ENCODE measurements at regions not wholly inside any gene's neighbourhood (a gene's known extent, or its start where the extent isn't known, plus 50 kb on each side); places are given as distances from the start of the nearest gene placed in this dataset.
A peak's percentile ranks its signal among the peaks of the same experiment; 100 is the strongest.

- Histone ChIP-seq H3K27ac (no peak overlapping the region), H3K9me3 (no peaks in the 10 kb centered on the region), H3K4me3 (no peak overlapping the region), H3K4me1 (no peaks in the 10 kb centered on the region), H3K4me2 (no peak overlapping the region)
- ChIA-PET POLR2A (no interaction called here), CTCF (no interaction called here)
- no peak for DNase-seq (ENCODE audit: low read depth in 1 of 2, low spot score in 1 of 2)
- ATAC-seq: no peak
- TF ChIP-seq FOSB (CRISPR knock-in tag; IDR thresholded peaks at IDR 0.05): no peak
- TF ChIP-seq NFE2L2 (conservative IDR thresholded peaks at IDR 0.05; ENCODE audit: low read length): no peak
- no peak for TF ChIP-seq ZC3H11A (IDR thresholded peaks at IDR 0.05)
- TF ChIP-seq CBX2 (IDR thresholded peaks at IDR 0.05; ENCODE audit: borderline replicate concordance, low read depth): no peak
- TF ChIP-seq POLR2A (IDR thresholded peaks at IDR 0.05; ENCODE audit: low read length): no peak
- TF ChIP-seq EP300 (IDR thresholded peaks at IDR 0.05): no peak
- TF ChIP-seq HMGXB4 (CRISPR knock-in tag; IDR thresholded peaks at IDR 0.05; ENCODE audit: borderline replicate concordance): no peak
- TF ChIP-seq HDAC2 (IDR thresholded peaks at IDR 0.05): no peak
- TF ChIP-seq HES2 (IDR thresholded peaks at IDR 0.05): no peak
- no peak for TF ChIP-seq ZSCAN20 (CRISPR knock-in tag; IDR thresholded peaks at IDR 0.05)
- TF ChIP-seq CHD2 (IDR thresholded peaks at IDR 0.05; ENCODE audit: low read length, partially characterized antibody): no peak
- no peak for TF ChIP-seq MYC (IDR thresholded peaks at IDR 0.05; ENCODE audit: borderline replicate concordance, low read length)
- FAIRE-seq: peak; percentile 51
- WGBS (ENCODE audit: missing lambda C conversion rate): 58% methylated on average over 7 of the region's 7 CpGs
Measured at GRCh38 chr15:53165988-53166683, 376.0 kb upstream of the ONECUT1 start.

- Histone ChIP-seq H3K4me1 (no peaks in the 10 kb centered on the region; the same call in 2 of the 3 replicates), H3K4me3 (no peak overlapping the region), H3K27ac (no peak overlapping the region), H3K4me2 (no peak overlapping the region), H3K9me3 (no peaks in the 10 kb centered on the region)
- 13% methylated on average over 3 of the region's 3 CpGs for WGBS (ENCODE audit: missing lambda C conversion rate)
- ChIA-PET CTCF (no interaction called here), POLR2A (no interaction called here)
- TF ChIP-seq KDM1A (IDR thresholded peaks at IDR 0.05; ENCODE audit: low read depth) (no peak), PHF8 (IDR thresholded peaks at IDR 0.05; ENCODE audit: borderline replicate concordance, low read depth) (no peak), BHLHE40 (IDR thresholded peaks at IDR 0.05; ENCODE audit: low read depth, low read length) (no peak), PBX3 (IDR thresholded peaks at IDR 0.05) (no peak), ESRRA (IDR thresholded peaks at IDR 0.05; ENCODE audit: borderline replicate concordance, low read length) (no peak), HEYL (CRISPR knock-in tag; IDR thresholded peaks at IDR 0.05) (no peak), NFE2L2 (conservative IDR thresholded peaks at IDR 0.05; ENCODE audit: low read length) (no peak), BCL3 (IDR thresholded peaks at IDR 0.05) (no peak), CTCF (IDR thresholded peaks at IDR 0.05) (no peak), NR3C1 (IDR thresholded peaks at IDR 0.05) (no peak), MAZ (IDR thresholded peaks at IDR 0.05; ENCODE audit: borderline replicate concordance, low read depth, low read length) (no peak), REST (IDR thresholded peaks at IDR 0.05) (no peak), JUNB (IDR thresholded peaks at IDR 0.05) (no peak), ATOH8 (CRISPR knock-in tag; IDR thresholded peaks at IDR 0.05; ENCODE audit: low read depth) (no peak), GATA3 (IDR thresholded peaks at IDR 0.05; ENCODE audit: borderline replicate concordance) (no peak), MAX (IDR thresholded peaks at IDR 0.05) (no peak)
- FAIRE-seq (no peak), DNase-seq (ENCODE audit: low read depth in 1 of 2, low spot score in 1 of 2) (peak in 1 of 2 experiments; percentile 11), ATAC-seq (no peak)
Measured at GRCh38 chr15:53160092-53160704, 370.1 kb upstream of the ONECUT1 start.
